ENCODE measurements at regions not wholly inside any gene's neighbourhood (a gene's known extent, or its start where the extent isn't known, plus 50 kb on each side); places are given as distances from the start of the nearest gene placed in this dataset.

DNA sequence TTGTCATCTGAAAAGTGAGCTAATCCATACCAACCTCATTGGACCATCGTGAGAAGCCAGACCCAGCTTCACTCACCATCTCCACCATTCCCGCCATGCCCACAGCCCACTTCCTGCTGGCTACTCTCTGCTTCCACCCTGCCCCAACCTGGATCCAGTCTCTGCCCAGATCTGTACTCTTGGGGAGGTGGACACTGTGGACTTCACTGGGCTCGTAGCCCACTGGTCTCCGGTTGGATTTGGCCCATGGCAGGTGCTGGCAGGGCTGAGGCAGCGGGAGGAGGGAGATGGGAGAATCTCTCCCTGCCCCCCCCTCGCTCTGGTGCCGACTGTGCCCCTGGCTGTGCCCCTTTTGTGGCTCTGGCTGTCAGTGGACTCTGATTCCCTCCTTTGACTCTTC, 193.8 kb downstream of the ABHD5 start:
- TF ChIP-seq CEBPB (IDR thresholded peaks at IDR 0.05; ENCODE audit: low read depth, low read length) (no peak), RFX5 (IDR thresholded peaks at IDR 0.05; ENCODE audit: low read depth, low read length) (no peak), SMC3 (IDR thresholded peaks at IDR 0.05; ENCODE audit: low read depth, low read length) (no peak), MXI1 (IDR thresholded peaks at IDR 0.05; ENCODE audit: borderline replicate concordance, low read depth, low read length) (no peak)
- TF ChIP-seq, protein P1, sequence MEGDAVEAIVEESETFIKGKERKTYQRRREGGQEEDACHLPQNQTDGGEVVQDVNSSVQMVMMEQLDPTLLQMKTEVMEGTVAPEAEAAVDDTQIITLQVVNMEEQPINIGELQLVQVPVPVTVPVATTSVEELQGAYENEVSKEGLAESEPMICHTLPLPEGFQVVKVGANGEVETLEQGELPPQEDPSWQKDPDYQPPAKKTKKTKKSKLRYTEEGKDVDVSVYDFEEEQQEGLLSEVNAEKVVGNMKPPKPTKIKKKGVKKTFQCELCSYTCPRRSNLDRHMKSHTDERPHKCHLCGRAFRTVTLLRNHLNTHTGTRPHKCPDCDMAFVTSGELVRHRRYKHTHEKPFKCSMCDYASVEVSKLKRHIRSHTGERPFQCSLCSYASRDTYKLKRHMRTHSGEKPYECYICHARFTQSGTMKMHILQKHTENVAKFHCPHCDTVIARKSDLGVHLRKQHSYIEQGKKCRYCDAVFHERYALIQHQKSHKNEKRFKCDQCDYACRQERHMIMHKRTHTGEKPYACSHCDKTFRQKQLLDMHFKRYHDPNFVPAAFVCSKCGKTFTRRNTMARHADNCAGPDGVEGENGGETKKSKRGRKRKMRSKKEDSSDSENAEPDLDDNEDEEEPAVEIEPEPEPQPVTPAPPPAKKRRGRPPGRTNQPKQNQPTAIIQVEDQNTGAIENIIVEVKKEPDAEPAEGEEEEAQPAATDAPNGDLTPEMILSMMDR (conservative IDR thresholded peaks at IDR 0.05; ENCODE audit: low read depth, low read length) = no peak

All from IMR-90 (cell line).